Spleen (tissue), 11 donors: ENCODE measurements at regions not wholly inside any gene's neighbourhood (a gene's known extent, or its start where the extent isn't known, plus 50 kb on each side); places are given as distances from the start of the nearest gene placed in this dataset.

ENCODE experiments used
- DNase-seq: peaks from one replicate; pipeline ENCODE4 v3.0.0-alpha.2; 2020
- H3K27ac ChIP-seq, 8 donors: fragments of 200-600 bp; sonication (generic) in 7 of 8; 1 replicate in 4 of 8; 2 replicates in 4 of 8; pipeline versions ENCODE4 v1.5.0 to v1.8.0; 2016 to 2021; ENCODE audit warnings: inconsistent platforms in 4 of 8, mild to moderate bottlenecking in 4 of 8, moderate library complexity in 1 of 8
- H3K27me3 ChIP-seq, 7 donors: fragments of 200-600 bp; sonication (generic) in 6 of 7; replicated peaks in 1 of 7; 1 replicate in 4 of 7; 2 replicates in 3 of 7; pipeline versions ENCODE4 v1.5.0 to v1.8.0; 2016 to 2021; ENCODE audit warnings: inconsistent platforms in 3 of 7, mild to moderate bottlenecking in 1 of 7
- H3K36me3 ChIP-seq, 6 donors: fragments of 200-600 bp; sonication (generic) in 5 of 6; 1 replicate in 4 of 6; 2 replicates in 2 of 6; pipeline versions ENCODE4 v1.5.0 to v1.8.0; 2016 to 2021; ENCODE audit warnings: inconsistent platforms in 2 of 6
- H3K4me1 ChIP-seq, 6 donors: fragments of 200-600 bp; sonication (generic) in 5 of 6; 1 replicate in 3 of 6; 2 replicates in 3 of 6; pipeline versions ENCODE4 v1.5.0 to v1.8.0; 2016 to 2021; ENCODE audit warnings: inconsistent platforms in 3 of 6
- H3K4me3 ChIP-seq, 8 donors: fragments of 200-600 bp; sonication (generic) in 7 of 8; 1 replicate in 4 of 8; 2 replicates in 4 of 8; pipeline versions ENCODE4 v1.5.0 to v1.8.0; 2016 to 2021; ENCODE audit warnings: inconsistent platforms in 4 of 8, mild to moderate bottlenecking in 4 of 8, moderate library complexity in 2 of 8
- H3K9me3 ChIP-seq, 8 donors: fragments of 200-600 bp; sonication (generic) in 7 of 8; 1 replicate in 4 of 8; 2 replicates in 4 of 8; pipeline versions ENCODE4 v1.5.0 to v1.8.0; 2016 to 2021; ENCODE audit warnings: inconsistent platforms in 4 of 8
- CTCF ChIP-seq, 11 experiments: fragments of 200-600 bp in 7 of 11; fragments of 450-650 bp in 4 of 11; sonication (generic) in 4 of 11; IDR thresholded peaks in 8 of 11; conservative IDR thresholded peaks in 3 of 11; 1 replicate in 7 of 11; 2 replicates in 4 of 11; pipeline versions ENCODE4 v1.4.0 to v1.8.0; 2016 to 2021; ENCODE audit warnings: antibody characterized with exemption in 11 of 11, inconsistent platforms in 4 of 11, mild to moderate bottlenecking in 1 of 11
- POLR2A ChIP-seq, 3 donors: fragments of 450-650 bp; IDR thresholded peaks; one replicate each; pipeline ENCODE4 v1.5.1; 2017; ENCODE audit warnings: antibody characterized with exemption in 3 of 3, mild to moderate bottlenecking in 1 of 3
- POLR2AphosphoS5 ChIP-seq, 3 donors: sonication (generic); formaldehyde crosslinking; IDR thresholded peaks; one replicate each; pipeline ENCODE4 v1.5.1; 2017; ENCODE audit warnings: antibody characterized with exemption in 3 of 3
- WGBS, 5 donors: extraction: QIAGEN DNeasy Blood & Tissue Kit in 3 of 5; methylation state at CpG; one replicate each; pipeline versions ENCODE4 v1.1.5 to v1.1.7; 2013 to 2018; 5-methylcytosine and 5-hydroxymethylcytosine counted together
- intact Hi-C: fragments of 100-400 bp; cut with DNase I; formaldehyde crosslinking; loops from one replicate; pipeline ENCODE4 v1.15.0; 2023; ENCODE audit warnings: low total_unique reads
- donor health status: healthy with polysubstance abuse.
- donor health status: DM: no; HTN: no; CAD: no; lungs with moderate emphysema.
- donor health status: DM: no; HTN: no; CAD: no.
- donor health status: Bipolar disorder and iron deficiency.
- donor health status: healthy.
- donor health status: DM: no; HTN: no; CAD: no.
- donor health status: DM: yes; HTN: yes; CAD: no.

- Histone ChIP-seq H3K4me1 (no peaks in the 10 kb centered on the region), H3K27me3 (peaks cover 0 to 9% (median 0%) of the 10 kb centered on the region in 7 donors), H3K27ac (no peak overlapping the region), H3K36me3 (no peaks in the 10 kb centered on the region), H3K4me3 (no peak overlapping the region), H3K9me3 (peaks cover 0 to 22% (median 13%) of the 10 kb centered on the region in 8 donors)
- DNase-seq = no peak
- 89 to 96% (median 94%) methylated on average over 3 of the region's 3 CpGs for WGBS, 5 donors
- TF ChIP-seq POLR2AphosphoS5 (IDR thresholded peaks at IDR 0.05) (no peak), CTCF (IDR thresholded peaks at IDR 0.05 in 8 of 11, conservative IDR thresholded peaks at IDR 0.05 in 3 of 11) (no peak), POLR2A (IDR thresholded peaks at IDR 0.05) (no peak)
- intact Hi-C loops = no loop called here
Observed at GRCh38 chr2:236982693-236983455, 102.8 kb upstream of the COPS8 start.

- Histone ChIP-seq H3K4me3 (no peak overlapping the region), H3K36me3 (no peaks in the 10 kb centered on the region), H3K27me3 (peaks cover 0 to 12% (median 0%) of the 10 kb centered on the region in 7 donors), H3K4me1 (peaks cover 0 to 10% (median 2%) of the 10 kb centered on the region in 6 donors), H3K9me3 (peaks cover 0 to 22% (median 13%) of the 10 kb centered on the region in 8 donors), H3K27ac (no peak overlapping the region)
- 23 to 53% (median 50%) methylated on average over 1 of the region's 1 CpG for WGBS, 5 donors
- no peak for TF ChIP-seq POLR2AphosphoS5 (IDR thresholded peaks at IDR 0.05)
- TF ChIP-seq CTCF (IDR thresholded peaks at IDR 0.05 in 8 of 11, conservative IDR thresholded peaks at IDR 0.05 in 3 of 11) = no peak
- no peak for TF ChIP-seq POLR2A (IDR thresholded peaks at IDR 0.05)
- intact Hi-C loops = no loop called here
- DNase-seq = no peak
Observed at GRCh38 chr2:236984046-236984445, 101.6 kb upstream of the COPS8 start.

GRCh38 chr2:236985761-236986339, 99.8 kb upstream of the COPS8 start:
- no peak for DNase-seq
- Histone ChIP-seq H3K9me3 (peaks cover 0 to 22% (median 13%) of the 10 kb centered on the region in 8 donors), H3K4me1 (peaks cover 0 to 14% (median 4%) of the 10 kb centered on the region in 6 donors), H3K4me3 (no peak overlapping the region), H3K36me3 (no peaks in the 10 kb centered on the region), H3K27me3 (peaks cover 0 to 25% (median 0%) of the 10 kb centered on the region in 7 donors), H3K27ac (no peak overlapping the region)
- TF ChIP-seq POLR2A (IDR thresholded peaks at IDR 0.05) (no peak), CTCF (IDR thresholded peaks at IDR 0.05 in 8 of 11, conservative IDR thresholded peaks at IDR 0.05 in 3 of 11) (no peak), POLR2AphosphoS5 (IDR thresholded peaks at IDR 0.05) (no peak)
- intact Hi-C loops = no loop called here
- 90 to 97% (median 93%) methylated on average over 7 of the region's 7 CpGs for WGBS, 5 donors
